Tongue (tissue), 1 donor: ENCODE measurements at regions not wholly inside any gene's neighbourhood (a gene's known extent, or its start where the extent isn't known, plus 50 kb on each side); places are given as distances from the start of the nearest gene placed in this dataset.
"Not testable (repeated sequence)": the region's sequence is repeated elsewhere in the genome, so short reads cannot be mapped to it uniquely, and the experiment has no call there.

ENCODE experiments used
- DNase-seq: peaks from one replicate; pipeline ENCODE4 v3.0.0-alpha.2; 2015

GRCh38 chr9:71361357-71361756, 239.9 kb upstream of the TRPM3 start:
- DNase-seq: no peak

GRCh38 chr9:71357346-71357745, 235.9 kb upstream of the TRPM3 start:
- DNase-seq: peak; percentile 17

- no peak for DNase-seq
Observed at GRCh38 chr9:71355884-71356283, 234.5 kb upstream of the TRPM3 start.

- peak; percentile 10 for DNase-seq
Observed at GRCh38 chr9:71353720-71354119, 232.3 kb upstream of the TRPM3 start.

GRCh38 chr9:71352837-71353236, 231.4 kb upstream of the TRPM3 start:
- DNase-seq: peak; percentile 32

GRCh38 chr9:71349218-71349617, 227.8 kb upstream of the TRPM3 start:
- DNase-seq: no peak

- no peak for DNase-seq
Observed at GRCh38 chr9:71333321-71333720, 211.9 kb upstream of the TRPM3 start.

- no peak for DNase-seq
Observed at GRCh38 chr9:71331603-71332002, 210.2 kb upstream of the TRPM3 start.

- no peak for DNase-seq
Observed at GRCh38 chr9:71329873-71330272, 208.5 kb upstream of the TRPM3 start.

GRCh38 chr9:71326360-71326759, 204.9 kb upstream of the TRPM3 start:
- no peak for DNase-seq

GRCh38 chr9:71323357-71323756, 201.9 kb upstream of the TRPM3 start:
- no peak for DNase-seq

GRCh38 chr9:71322311-71322710, 200.9 kb upstream of the TRPM3 start:
- DNase-seq: no peak

GRCh38 chr9:71308454-71308853, 187.0 kb upstream of the TRPM3 start:
- DNase-seq: no peak

GRCh38 chr9:71306134-71306533, 184.7 kb upstream of the TRPM3 start:
- no peak for DNase-seq

GRCh38 chr9:71303351-71303750, 181.9 kb upstream of the TRPM3 start:
- no peak for DNase-seq

GRCh38 chr9:71302776-71303175, 181.4 kb upstream of the TRPM3 start:
- no peak for DNase-seq

GRCh38 chr9:71295928-71296327, 174.5 kb upstream of the TRPM3 start:
- DNase-seq: no peak

- DNase-seq: no peak
Observed at GRCh38 chr9:71286146-71286545, 164.7 kb upstream of the TRPM3 start.

GRCh38 chr9:71285191-71285656, 163.8 kb upstream of the TRPM3 start:
- peak; percentile 85 for DNase-seq

GRCh38 chr9:71282116-71282515, 160.7 kb upstream of the TRPM3 start:
- not testable (repeated sequence) for DNase-seq

GRCh38 chr9:71279151-71279739, 157.8 kb upstream of the TRPM3 start:
- no peak for DNase-seq

GRCh38 chr9:71273613-71274012, 152.2 kb upstream of the TRPM3 start:
- DNase-seq: no peak

GRCh38 chr9:71271602-71272001, 150.2 kb upstream of the TRPM3 start:
- no peak for DNase-seq

GRCh38 chr9:71270554-71270953, 149.1 kb upstream of the TRPM3 start:
- no peak for DNase-seq

- DNase-seq: no peak
Observed at GRCh38 chr9:71269859-71270258, 148.4 kb upstream of the TRPM3 start.
